ENCODE measurements at regions not wholly inside any gene's neighbourhood (a gene's known extent, or its start where the extent isn't known, plus 50 kb on each side); places are given as distances from the start of the nearest gene placed in this dataset.

DNA sequence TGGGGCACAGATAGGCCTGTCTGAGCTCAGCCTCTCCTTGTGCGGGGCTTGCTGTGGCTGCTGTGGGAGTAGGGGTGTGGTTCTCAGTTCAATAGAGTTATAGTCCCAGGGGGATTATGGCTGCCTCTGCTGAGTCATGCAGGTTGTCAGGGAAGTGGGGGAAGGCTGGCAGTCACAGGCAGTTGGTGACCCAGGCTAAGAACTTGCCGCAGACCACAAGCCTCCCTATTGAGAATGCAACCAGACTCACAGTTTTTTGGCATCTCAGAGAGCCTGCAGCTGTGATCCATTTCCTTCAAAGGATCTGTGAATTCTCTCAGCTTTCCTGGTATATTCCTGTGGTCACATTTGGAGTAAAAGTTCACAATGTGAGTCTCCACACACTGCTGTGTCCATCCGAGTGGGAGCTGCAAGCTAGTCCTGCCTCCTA lies 364.9 kb downstream of the ZNF674 start:
- TF ChIP-seq, protein P1, sequence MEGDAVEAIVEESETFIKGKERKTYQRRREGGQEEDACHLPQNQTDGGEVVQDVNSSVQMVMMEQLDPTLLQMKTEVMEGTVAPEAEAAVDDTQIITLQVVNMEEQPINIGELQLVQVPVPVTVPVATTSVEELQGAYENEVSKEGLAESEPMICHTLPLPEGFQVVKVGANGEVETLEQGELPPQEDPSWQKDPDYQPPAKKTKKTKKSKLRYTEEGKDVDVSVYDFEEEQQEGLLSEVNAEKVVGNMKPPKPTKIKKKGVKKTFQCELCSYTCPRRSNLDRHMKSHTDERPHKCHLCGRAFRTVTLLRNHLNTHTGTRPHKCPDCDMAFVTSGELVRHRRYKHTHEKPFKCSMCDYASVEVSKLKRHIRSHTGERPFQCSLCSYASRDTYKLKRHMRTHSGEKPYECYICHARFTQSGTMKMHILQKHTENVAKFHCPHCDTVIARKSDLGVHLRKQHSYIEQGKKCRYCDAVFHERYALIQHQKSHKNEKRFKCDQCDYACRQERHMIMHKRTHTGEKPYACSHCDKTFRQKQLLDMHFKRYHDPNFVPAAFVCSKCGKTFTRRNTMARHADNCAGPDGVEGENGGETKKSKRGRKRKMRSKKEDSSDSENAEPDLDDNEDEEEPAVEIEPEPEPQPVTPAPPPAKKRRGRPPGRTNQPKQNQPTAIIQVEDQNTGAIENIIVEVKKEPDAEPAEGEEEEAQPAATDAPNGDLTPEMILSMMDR (conservative IDR thresholded peaks at IDR 0.05): no peak
- H3K79me1 ChIP-seq (ENCODE audit: insufficient read depth, low read depth, low read length, poor library complexity, severe bottlenecking): no peaks in the 10 kb centered on the region
- H2BK15ac ChIP-seq (ENCODE audit: low read depth, low read length): no peak overlapping the region
- no peak overlapping the region for H4K91ac ChIP-seq (ENCODE audit: insufficient read length, low read depth, low read length)
- Mint-ChIP-seq H3K4me1 (0 out of 4 replicates have a peak, but pooled peaks cover 0 to 6% of the 10 kb centered on the region in 2 experiments), H3K9me3 (peaks cover 62 to 66% of the 10 kb centered on the region in 2 experiments), H3K27ac (no peak overlapping the region; a peak in 1 of 7 replicates), H3K36me3 (ENCODE audit: insufficient read depth in 1 of 3, low read depth in 3 of 3) (peaks cover 0 to 5% (median 3%) of the 10 kb centered on the region in 3 experiments; a peak in 3 of 7 replicates), H3K27me3 (ENCODE audit: low read depth) (no peaks in the 10 kb centered on the region), H3K4me3 (no peak overlapping the region)
- H3K27me3 ChIP-seq (ENCODE audit: insufficient read depth, low read length): no peaks in the 10 kb centered on the region
- no peaks in the 10 kb centered on the region for H3K79me2 ChIP-seq (ENCODE audit: insufficient read depth, low read length)
- no peak overlapping the region for H3K18ac ChIP-seq (ENCODE audit: insufficient read length, low read depth, low read length)
- DNase-seq: no peak
- no CpG with 5 or more reads among the region's 3 CpGs for WGBS (ENCODE audit: extremely low coverage, insufficient read length, low lambda C conversion rate)
- H3K56ac ChIP-seq (ENCODE audit: insufficient read length, low read depth, low read length): no peak overlapping the region
- no peak overlapping the region for H3K23ac ChIP-seq (ENCODE audit: insufficient read length, low read depth, low read length)
- no peak overlapping the region for H4K5ac ChIP-seq (ENCODE audit: insufficient read length, low read depth, low read length)
- no peak overlapping the region for H3K9ac ChIP-seq (ENCODE audit: extremely low read depth, insufficient read length, low read length)
- H4K8ac ChIP-seq (replicated peaks; ENCODE audit: insufficient read length, low read depth, low read length): no peak overlapping the region
- no peaks in the 10 kb centered on the region for H3K23me2 ChIP-seq (ENCODE audit: insufficient read length, low read depth, low read length, poor library complexity, severe bottlenecking)
- no peak overlapping the region for H3T11ph ChIP-seq (ENCODE audit: low read length)
- H2BK20ac ChIP-seq (ENCODE audit: low read depth, low read length, poor library complexity, severe bottlenecking): no peak overlapping the region
- no peaks in the 10 kb centered on the region for H3K4me1 ChIP-seq (ENCODE audit: insufficient read depth, low read length)
- no peaks in the 10 kb centered on the region for H4K20me1 ChIP-seq (ENCODE audit: control insufficient read depth, insufficient read depth, insufficient read length)
- no peak overlapping the region for H3K14ac ChIP-seq (ENCODE audit: insufficient read depth, low read length)
- no peak overlapping the region for H3K4ac ChIP-seq (ENCODE audit: low read depth, low read length)
- H2BK5ac ChIP-seq (ENCODE audit: insufficient read length, low read length): no peak overlapping the region
- no peak overlapping the region for H2AK5ac ChIP-seq (ENCODE audit: insufficient read length, low read length)
- H3K9me3 ChIP-seq (ENCODE audit: control insufficient read depth, low read depth, low read length): no peaks in the 10 kb centered on the region
- H3K4me2 ChIP-seq (ENCODE audit: insufficient read depth, insufficient read length, low read length): no peak overlapping the region
- H2BK120ac ChIP-seq (ENCODE audit: low read depth, low read length, poor library complexity, severe bottlenecking): no peak overlapping the region
- no peak overlapping the region for H2BK12ac ChIP-seq (ENCODE audit: insufficient read length, low read depth, low read length)
- H3K27ac ChIP-seq (ENCODE audit: insufficient read length, low read depth, low read length): no peak overlapping the region
- H2AFZ ChIP-seq (ENCODE audit: low read length): no peak overlapping the region
